ENCODE measurements at regions not wholly inside any gene's neighbourhood (a gene's known extent, or its start where the extent isn't known, plus 50 kb on each side); places are given as distances from the start of the nearest gene placed in this dataset.

GRCh38 chr16:56005958-56006357 is 130.8 kb upstream of the CES5A start:
- TF ChIP-seq CTCF (IDR thresholded peaks at IDR 0.05): no peak
- no peak for TF ChIP-seq REST (IDR thresholded peaks at IDR 0.05; ENCODE audit: insufficient read depth in 1 of 2, low read depth in 2 of 2, low read length in 1 of 2)
- TF ChIP-seq SIN3A (IDR thresholded peaks at IDR 0.05; ENCODE audit: borderline replicate concordance, insufficient read depth, low read depth, low read length): no peak
- no peak for TF ChIP-seq POLR2AphosphoS5 (IDR thresholded peaks at IDR 0.05; ENCODE audit: low read depth, low read length)
- no peak for TF ChIP-seq TCF7L2 (IDR thresholded peaks at IDR 0.05; ENCODE audit: low read depth, low read length)
